NCI-H510A treated with DMSO at 0.1 percent for 48 hours (cell line): ENCODE measurements at regions not wholly inside any gene's neighbourhood (a gene's known extent, or its start where the extent isn't known, plus 50 kb on each side); places are given as distances from the start of the nearest gene placed in this dataset.

Experiments used
- DNase-seq: peaks from one replicate; lab custom pipeline; 2025; lab: John Stamatoyannopoulos, UW

DNA sequence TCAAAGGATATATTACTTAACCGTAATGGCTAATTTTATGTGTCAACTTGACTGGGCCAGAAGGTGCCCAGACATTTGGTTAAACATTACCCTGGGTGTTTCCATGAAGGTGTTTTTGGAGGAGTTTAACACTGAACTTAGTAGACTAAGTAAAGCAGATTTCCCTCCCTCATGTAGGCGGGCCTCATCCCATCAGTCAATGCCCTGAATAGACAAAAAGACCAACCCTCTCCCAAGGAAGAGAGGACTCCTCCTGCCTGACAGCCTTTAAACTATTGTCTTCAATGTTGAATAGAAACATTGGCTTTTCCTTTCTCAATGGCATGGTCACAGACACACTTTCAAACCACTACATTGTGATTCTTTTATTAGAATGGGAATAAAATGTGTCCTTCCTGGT is 121.9 kb downstream of the SETD4 start:
- no peak for DNase-seq

- no peak for DNase-seq
Observed at GRCh38 chr21:35933466-35933865, 126.9 kb downstream of the SETD4 start.

- DNase-seq, result peak; percentile 44
Observed at GRCh38 chr21:35932232-35932911, 128.0 kb downstream of the SETD4 start.

GRCh38 chr21:35929901-35930300 is 130.4 kb downstream of the SETD4 start:
- DNase-seq, result no peak

GRCh38 chr21:35927262-35927661 is 133.1 kb downstream of the SETD4 start:
- peak; percentile 84 for DNase-seq

DNA sequence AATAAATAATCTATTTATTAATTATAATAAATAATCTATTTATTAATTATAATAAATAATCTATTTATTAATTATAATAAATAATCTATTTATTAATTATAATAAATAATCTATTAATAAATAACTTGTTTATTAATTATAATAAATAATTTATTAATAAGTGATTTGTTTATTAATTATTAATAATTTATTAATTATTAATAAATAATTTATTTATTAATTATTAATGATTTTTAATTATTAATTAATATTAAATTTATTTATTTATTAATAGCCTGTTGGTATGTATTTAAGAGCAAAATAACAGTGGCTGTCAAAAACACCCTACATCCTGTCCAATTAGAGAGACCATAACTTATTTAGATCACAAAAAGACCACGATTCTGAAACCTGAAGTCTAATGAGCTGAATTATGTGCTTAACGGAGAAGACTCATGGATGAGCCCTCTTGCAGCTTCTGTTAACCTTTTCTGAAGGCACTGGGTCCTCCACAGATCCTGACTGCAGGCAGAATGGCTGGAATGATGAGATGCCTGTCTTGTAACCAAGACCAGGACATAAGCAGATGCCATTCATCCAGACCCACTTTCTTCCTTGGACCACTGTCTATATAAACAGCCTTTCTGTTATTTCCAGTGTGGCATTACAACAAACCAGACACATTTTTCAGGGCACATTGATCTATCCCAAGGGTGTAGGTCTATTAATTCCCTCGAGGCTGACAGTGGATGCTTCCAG is 134.2 kb downstream of the SETD4 start:
- no peak for DNase-seq

GRCh38 chr21:35925497-35925896 is 134.8 kb downstream of the SETD4 start:
- no peak for DNase-seq

- DNase-seq, result no peak
Observed at GRCh38 chr21:35924714-35925301, 135.5 kb downstream of the SETD4 start.

DNA sequence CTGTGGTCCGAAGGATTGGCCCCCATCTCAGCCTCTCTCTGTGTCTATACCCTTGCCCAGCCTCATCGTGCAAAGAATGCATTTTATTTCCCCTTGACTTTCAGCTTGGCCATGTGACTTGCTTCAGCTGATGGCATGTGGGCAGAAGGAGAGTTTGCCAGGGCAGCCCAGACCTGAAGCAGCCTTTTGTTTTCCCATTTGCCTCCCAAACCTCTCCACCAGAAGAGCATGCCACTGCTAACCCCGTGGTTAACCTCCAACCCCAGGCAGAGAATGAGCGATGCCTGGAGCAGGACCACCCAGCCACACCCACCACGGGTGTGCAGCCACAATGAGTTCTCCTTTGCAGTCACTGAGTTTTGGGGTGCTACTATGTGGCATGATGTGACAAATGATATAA is 136.4 kb downstream of the SETD4 start:
- DNase-seq, result no peak

- DNase-seq, result no peak
Observed at GRCh38 chr21:35922618-35923017, 137.7 kb downstream of the SETD4 start.

GRCh38 chr21:35921471-35921870 is 138.9 kb downstream of the SETD4 start:
- peak; percentile 17 for DNase-seq

DNA sequence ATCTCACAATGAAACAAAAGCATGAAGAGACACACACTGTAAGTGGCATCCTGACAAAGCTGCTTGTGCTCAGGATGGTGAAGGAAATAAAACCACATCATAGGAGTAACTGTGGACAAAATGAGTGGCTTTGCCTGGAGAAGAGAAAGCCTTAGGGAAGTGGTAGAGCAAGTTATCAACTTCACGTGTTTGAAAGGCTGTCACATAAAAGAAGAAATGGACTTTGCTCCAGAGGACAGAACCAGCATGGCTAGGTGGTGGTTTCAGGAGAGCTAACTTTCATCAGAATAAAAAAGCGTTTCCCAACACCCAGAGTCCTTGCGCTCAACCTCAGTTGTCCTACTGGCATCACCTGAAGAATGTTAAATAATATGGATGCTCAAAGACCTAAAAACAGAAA is 139.9 kb downstream of the SETD4 start:
- no peak for DNase-seq

GRCh38 chr21:35915030-35915429 is 145.3 kb downstream of the SETD4 start:
- no peak for DNase-seq

GRCh38 chr21:35911412-35912191 is 148.7 kb downstream of the SETD4 start:
- DNase-seq, result peak; percentile 87

- DNase-seq, result no peak
Observed at GRCh38 chr21:35909456-35910223, 150.7 kb downstream of the SETD4 start.

- DNase-seq, result no peak
Observed at GRCh38 chr21:35908311-35909078, 151.8 kb downstream of the SETD4 start.

DNA sequence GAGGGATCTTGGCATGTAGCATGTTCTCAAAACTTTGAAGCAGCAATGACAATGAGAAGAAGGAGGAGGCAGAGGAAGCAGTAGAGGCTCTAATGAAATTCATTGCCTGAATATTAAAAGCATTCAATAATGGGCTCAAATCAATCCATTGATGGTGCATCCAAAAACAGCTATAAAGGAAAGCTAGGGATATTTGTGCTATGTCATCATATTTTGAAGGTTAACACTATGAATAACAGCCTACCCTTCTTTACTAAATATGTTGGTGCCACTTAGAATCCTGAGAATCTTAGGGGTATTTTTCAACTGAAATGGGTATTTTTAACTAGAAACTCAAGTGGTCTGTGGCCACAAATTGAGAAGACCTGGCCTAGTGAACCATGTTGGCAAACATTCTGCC is 153.7 kb downstream of the SETD4 start:
- DNase-seq, result no peak

- DNase-seq, result no peak
Observed at GRCh38 chr21:35905963-35906345, 154.4 kb downstream of the SETD4 start.

- no peak for DNase-seq
Observed at GRCh38 chr21:35905096-35905962, 155.0 kb downstream of the SETD4 start.

GRCh38 chr21:35900539-35900938 is 159.8 kb downstream of the SETD4 start:
- DNase-seq, result no peak
